Keratinocyte (primary cell): ENCODE measurements at regions not wholly inside any gene's neighbourhood (a gene's known extent, or its start where the extent isn't known, plus 50 kb on each side); places are given as distances from the start of the nearest gene placed in this dataset.

ENCODE experiments used
- CTCF ChIP-seq, 3 experiments: IDR thresholded peaks in 1 of 3; conservative IDR thresholded peaks in 1 of 3; optimal IDR thresholded peaks in 1 of 3; 2 replicates in 2 of 3; 3 replicates in 1 of 3; pipeline versions ENCODE3 to v1.5.1; 2011; ENCODE audit warnings: low read length in 3 of 3, mild to moderate bottlenecking in 3 of 3, moderate library complexity in 2 of 3, control low read depth in 1 of 3, inconsistent platforms in 1 of 3; ENCODE audit not compliant: insufficient read depth in 2 of 3; ENCODE audit errors: extremely low read depth in 1 of 3
- EZH2 ChIP-seq: IDR thresholded peaks from one replicate; pipeline ENCODE4 v1.6.1; 2012; ENCODE audit warnings: inconsistent platforms, mild to moderate bottlenecking, low read length, moderate library complexity

DNA sequence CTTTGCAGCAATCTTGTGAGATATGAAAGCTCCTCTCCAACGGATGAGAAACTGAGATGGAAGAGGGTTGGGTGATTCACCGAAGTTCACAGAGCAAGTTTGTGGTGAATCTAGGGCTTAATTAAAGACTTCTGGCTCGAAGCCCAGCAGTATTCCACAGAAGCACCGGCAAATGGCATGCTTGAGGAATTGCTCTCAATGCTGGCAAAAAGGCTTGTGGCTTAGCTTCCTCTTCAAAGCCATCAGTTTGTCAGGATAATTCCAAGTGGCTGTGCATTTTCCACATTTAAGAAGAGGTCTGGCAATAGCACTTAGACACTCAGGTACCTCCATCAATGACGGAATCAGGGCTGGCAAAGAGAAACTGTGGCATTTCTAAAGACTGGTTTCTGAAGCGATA is 98.7 kb upstream of the SLC66A3 start:
- no peak for TF ChIP-seq CTCF (optimal IDR thresholded peaks at IDR 0.05 in 1 of 3, IDR thresholded peaks at IDR 0.05 in 1 of 3, conservative IDR thresholded peaks at IDR 0.05 in 1 of 3; ENCODE audit: extremely low read depth in 1 of 3, insufficient read depth in 2 of 3, low read length in 3 of 3)
- TF ChIP-seq EZH2: no peak
